ENCODE measurements at regions not wholly inside any gene's neighbourhood (a gene's known extent, or its start where the extent isn't known, plus 50 kb on each side); places are given as distances from the start of the nearest gene placed in this dataset.

- TF ChIP-seq CTCF (IDR thresholded peaks at IDR 0.05 in 4 of 5, conservative IDR thresholded peaks at IDR 0.05 in 1 of 5) (no peak), POLR2A (IDR thresholded peaks at IDR 0.05) (no peak)
Observed at GRCh38 chr2:176584333-176584732, 315.1 kb downstream of the MTX2 start.
